ENCODE measurements at regions not wholly inside any gene's neighbourhood (a gene's known extent, or its start where the extent isn't known, plus 50 kb on each side); places are given as distances from the start of the nearest gene placed in this dataset.

- TF ChIP-seq ZNF565 (CRISPR knock-in tag; conservative IDR thresholded peaks at IDR 0.05; ENCODE audit: low read depth): no peak
- no peak for TF ChIP-seq ARNTL (CRISPR knock-in tag; IDR thresholded peaks at IDR 0.05; ENCODE audit: borderline replicate concordance, low read depth)
- no peak for TF ChIP-seq CREB5 (CRISPR knock-in tag; IDR thresholded peaks at IDR 0.05; ENCODE audit: low read depth)
- TF ChIP-seq OSR1 (CRISPR knock-in tag; IDR thresholded peaks at IDR 0.05): no peak
- no peak for TF ChIP-seq ZFP30 (CRISPR knock-in tag; IDR thresholded peaks at IDR 0.05)
- TF ChIP-seq POU6F1 (CRISPR knock-in tag; IDR thresholded peaks at IDR 0.05; ENCODE audit: borderline replicate concordance, low read depth): no peak
- no peak for TF ChIP-seq PATZ1 (CRISPR knock-in tag; IDR thresholded peaks at IDR 0.05; ENCODE audit: borderline replicate concordance)
- TF ChIP-seq GLIS3 (CRISPR knock-in tag; IDR thresholded peaks at IDR 0.05): no peak
These were observed 652.1 kb downstream of the NOVA1 start for GRCh38 chr14:25945746-25946145.
